Panc1 (cell line): ENCODE measurements at regions not wholly inside any gene's neighbourhood (a gene's known extent, or its start where the extent isn't known, plus 50 kb on each side); places are given as distances from the start of the nearest gene placed in this dataset.

Experiments used
- ATAC-seq: fragments of 200-7000 bp; cut with Tn5 transposase; 2 replicates; pipeline ENCODE4 v1.9.1; 2020; ENCODE audit warnings: mild to moderate bottlenecking, moderate library complexity
- BruUV-seq: library from RNA; stranded (reverse); fragments of 400-500 nt; replicated peaks from 2 replicates; lab custom pipeline; 2021; lab: Mats Ljungman, UMichigan
- CTCF ChIA-PET: fragments of 300-600 bp; sonication (Branson Sonifier 250); formaldehyde crosslinking; loops from one replicate; lab custom pipeline; 2022; ENCODE audit warnings: antibody characterized with exemption; lab: Charles Lee
- POLR2A ChIA-PET: fragments of 300-600 bp; sonication (Branson Sonifier 250); formaldehyde crosslinking; loops from one replicate; lab custom pipeline; 2022; ENCODE audit warnings: antibody characterized with exemption; lab: Charles Lee
- DNase-seq: peaks from one replicate; pipeline ENCODE4 v3.0.0-alpha.2; 2010; ENCODE audit warnings: low read depth, low spot score
- H3K27ac ChIP-seq: 2 replicates; pipeline ENCODE4 v1.5.1; 2011; ENCODE audit warnings: mild to moderate bottlenecking, low read length, inconsistent platforms
- H3K27me3 ChIP-seq: fragments of 200-500 bp; sonication (Bioruptor generic); 2 replicates; pipeline ENCODE4 v1.6.0; 2014; ENCODE audit warnings: low read length, inconsistent platforms; ENCODE audit not compliant: control insufficient read depth, insufficient read depth
- H3K36me3 ChIP-seq: fragments of 200-500 bp; sonication (Bioruptor generic); 2 replicates; pipeline ENCODE4 v1.5.1; 2014; ENCODE audit warnings: inconsistent platforms, mild to moderate bottlenecking, low read length, moderate library complexity; ENCODE audit not compliant: control insufficient read depth, insufficient read depth
- H3K4me1 ChIP-seq: 2 replicates; pipeline ENCODE4 v1.5.1; 2011; ENCODE audit warnings: inconsistent platforms, mild to moderate bottlenecking, low read length, moderate library complexity; ENCODE audit not compliant: control insufficient read depth, insufficient read depth
- H3K4me3 ChIP-seq, 2 experiments: 2 replicates each; pipeline ENCODE4 v1.5.1; 2011 to 2012; ENCODE audit warnings: low read depth in 2 of 2, low read length in 2 of 2, mild to moderate bottlenecking in 2 of 2, inconsistent platforms in 1 of 2, moderate library complexity in 1 of 2
- H3K9me3 ChIP-seq: fragments of 200-500 bp; sonication (Bioruptor generic); 2 replicates; pipeline ENCODE4 v1.5.1; 2014; ENCODE audit warnings: low read depth, mild to moderate bottlenecking, inconsistent platforms, low read length, moderate library complexity; ENCODE audit not compliant: control insufficient read depth, insufficient read depth
- CTCF ChIP-seq: fragments of 450-650 bp; IDR thresholded peaks from 2 replicates; pipeline ENCODE4 v1.5.1; 2017; ENCODE audit warnings: mild to moderate bottlenecking
- POLR2AphosphoS5 ChIP-seq: IDR thresholded peaks from 2 replicates; pipeline ENCODE4 v1.6.1; 2012; ENCODE audit warnings: mild to moderate bottlenecking, low read depth, low read length, moderate library complexity
- SIN3A ChIP-seq: IDR thresholded peaks from 2 replicates; pipeline ENCODE4 v1.6.1; 2012; ENCODE audit warnings: low read depth, mild to moderate bottlenecking, low read length, moderate library complexity, borderline replicate concordance; ENCODE audit not compliant: insufficient read depth
- TCF7L2 ChIP-seq: IDR thresholded peaks from 2 replicates; pipeline ENCODE4 v1.6.1; 2011; ENCODE audit warnings: mild to moderate bottlenecking, low read depth, low read length, inconsistent platforms
- in situ Hi-C: cut with HindIII; loops from 2 replicates; pipeline ENCODE4 v1.10.0; 2016; ENCODE audit warnings: low sequenced_read_pairs, low pct_unique_long_range_greater_than_20kb
- intact Hi-C: fragments of 100-400 bp; cut with micrococcal nuclease; formaldehyde crosslinking; loops from one replicate; pipeline ENCODE4 v1.10.0; 2022; ENCODE audit not compliant: unreplicated experiment
- TF ChIP-seq, protein P1 (sequence below), 2 experiments: IDR thresholded peaks; 2 replicates each; pipeline ENCODE4 v1.6.1; 2011 to 2012; ENCODE audit warnings: low read depth in 2 of 2, control low read depth in 1 of 2, low read length in 1 of 2, mild to moderate bottlenecking in 1 of 2, moderate library complexity in 1 of 2; ENCODE audit not compliant: insufficient read depth in 1 of 2

- intact Hi-C loops: no loop called here
- BruUV-seq: no TSS peak
- ATAC-seq (no peak), DNase-seq (peak; percentile 22)
- in situ Hi-C loops: no loop called here
- H3K27ac ChIP-seq: no peak overlapping the region
- TF ChIP-seq POLR2AphosphoS5 (no peak), CTCF (no peak), TCF7L2 (no peak), SIN3A (no peak)
- TF ChIP-seq, protein P1, sequence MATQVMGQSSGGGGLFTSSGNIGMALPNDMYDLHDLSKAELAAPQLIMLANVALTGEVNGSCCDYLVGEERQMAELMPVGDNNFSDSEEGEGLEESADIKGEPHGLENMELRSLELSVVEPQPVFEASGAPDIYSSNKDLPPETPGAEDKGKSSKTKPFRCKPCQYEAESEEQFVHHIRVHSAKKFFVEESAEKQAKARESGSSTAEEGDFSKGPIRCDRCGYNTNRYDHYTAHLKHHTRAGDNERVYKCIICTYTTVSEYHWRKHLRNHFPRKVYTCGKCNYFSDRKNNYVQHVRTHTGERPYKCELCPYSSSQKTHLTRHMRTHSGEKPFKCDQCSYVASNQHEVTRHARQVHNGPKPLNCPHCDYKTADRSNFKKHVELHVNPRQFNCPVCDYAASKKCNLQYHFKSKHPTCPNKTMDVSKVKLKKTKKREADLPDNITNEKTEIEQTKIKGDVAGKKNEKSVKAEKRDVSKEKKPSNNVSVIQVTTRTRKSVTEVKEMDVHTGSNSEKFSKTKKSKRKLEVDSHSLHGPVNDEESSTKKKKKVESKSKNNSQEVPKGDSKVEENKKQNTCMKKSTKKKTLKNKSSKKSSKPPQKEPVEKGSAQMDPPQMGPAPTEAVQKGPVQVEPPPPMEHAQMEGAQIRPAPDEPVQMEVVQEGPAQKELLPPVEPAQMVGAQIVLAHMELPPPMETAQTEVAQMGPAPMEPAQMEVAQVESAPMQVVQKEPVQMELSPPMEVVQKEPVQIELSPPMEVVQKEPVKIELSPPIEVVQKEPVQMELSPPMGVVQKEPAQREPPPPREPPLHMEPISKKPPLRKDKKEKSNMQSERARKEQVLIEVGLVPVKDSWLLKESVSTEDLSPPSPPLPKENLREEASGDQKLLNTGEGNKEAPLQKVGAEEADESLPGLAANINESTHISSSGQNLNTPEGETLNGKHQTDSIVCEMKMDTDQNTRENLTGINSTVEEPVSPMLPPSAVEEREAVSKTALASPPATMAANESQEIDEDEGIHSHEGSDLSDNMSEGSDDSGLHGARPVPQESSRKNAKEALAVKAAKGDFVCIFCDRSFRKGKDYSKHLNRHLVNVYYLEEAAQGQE (IDR thresholded peaks at IDR 0.05; ENCODE audit: insufficient read depth in 1 of 2, low read depth in 2 of 2, low read length in 1 of 2): no peak
- no peak overlapping the region for H3K4me3 ChIP-seq
- CTCF ChIA-PET: no interaction called here
- no peaks in the 10 kb centered on the region for H3K4me1 ChIP-seq
- POLR2A ChIA-PET: interaction anchor here (0.6 kb wide), 1 partner anchor 124 kb away, joined by 5 read pairs; no protein-coding TSS in a partner anchor
- H3K9me3 ChIP-seq: no peaks in the 10 kb centered on the region
- no peaks in the 10 kb centered on the region for H3K27me3 ChIP-seq
- H3K36me3 ChIP-seq: no peaks in the 10 kb centered on the region
These were observed 61.1 kb upstream of the FAM216B start for GRCh38 chr13:42720113-42720857.

- POLR2A ChIA-PET: no interaction called here
- CTCF ChIA-PET: no interaction called here
- intact Hi-C loops: no loop called here
These were observed 60.5 kb upstream of the FAM216B start for GRCh38 chr13:42720858-42721219.

More at GRCh38 chr13:42720858-42721219, 60.5 kb upstream of the FAM216B start:
- H3K4me1 ChIP-seq: no peaks in the 10 kb centered on the region
- in situ Hi-C loops: no loop called here
- H3K4me3 ChIP-seq: no peak overlapping the region
- ATAC-seq: no peak
- DNase-seq: no peak
- no TSS peak for BruUV-seq
- H3K27ac ChIP-seq: no peak overlapping the region
- H3K9me3 ChIP-seq: no peaks in the 10 kb centered on the region
- no peak for TF ChIP-seq POLR2AphosphoS5
- no peak for TF ChIP-seq CTCF
- TF ChIP-seq, protein P1 (IDR thresholded peaks at IDR 0.05; ENCODE audit: insufficient read depth in 1 of 2, low read depth in 2 of 2, low read length in 1 of 2): no peak
- TF ChIP-seq TCF7L2: no peak
- H3K27me3 ChIP-seq: no peaks in the 10 kb centered on the region
- no peaks in the 10 kb centered on the region for H3K36me3 ChIP-seq
